DND-41 (cell line): ENCODE measurements at regions not wholly inside any gene's neighbourhood (a gene's known extent, or its start where the extent isn't known, plus 50 kb on each side); places are given as distances from the start of the nearest gene placed in this dataset.

Experiments used
- CTCF ChIP-seq: IDR thresholded peaks from 2 replicates; pipeline ENCODE4 v1.5.1; 2012; ENCODE audit warnings: borderline replicate concordance, low read length, moderate library complexity, mild to moderate bottlenecking; ENCODE audit not compliant: poor library complexity, severe bottlenecking; ENCODE audit errors: extremely low read depth
- EZH2 ChIP-seq: IDR thresholded peaks from 3 replicates; pipeline ENCODE4 v1.6.1; 2012; ENCODE audit warnings: borderline replicate concordance, low read depth, mild to moderate bottlenecking, moderate library complexity, low read length, inconsistent platforms; ENCODE audit not compliant: severe bottlenecking

- TF ChIP-seq CTCF, result no peak
- no peak for TF ChIP-seq EZH2
These were observed 179.7 kb upstream of the ADGRL4 start for GRCh38 chr1:79186260-79186659.
